HCT116 (cell line): ENCODE measurements at regions not wholly inside any gene's neighbourhood (a gene's known extent, or its start where the extent isn't known, plus 50 kb on each side); places are given as distances from the start of the nearest gene placed in this dataset.

Experiments
- POLR2AphosphoS5 ChIP-seq: IDR thresholded peaks from 2 replicates; pipeline ENCODE4 v1.6.1; 2011; ENCODE audit warnings: mild to moderate bottlenecking, low read depth, low read length, moderate library complexity
- TF ChIP-seq, protein P1 (sequence below), 3 experiments: fragments of 200-600 bp in 1 of 3; sonication (generic) in 1 of 3; IDR thresholded peaks in 2 of 3; conservative IDR thresholded peaks in 1 of 3; 2 replicates each; pipeline ENCODE4 v1.5.1; 2012 to 2017; ENCODE audit warnings: low read depth in 2 of 3, low read length in 2 of 3, antibody characterized with exemption in 1 of 3, borderline replicate concordance in 1 of 3, control low read depth in 1 of 3, mild to moderate bottlenecking in 1 of 3, mixed read lengths in 1 of 3, mixed run types in 1 of 3, moderate library complexity in 1 of 3; ENCODE audit not compliant: insufficient read depth in 1 of 3

DNA sequence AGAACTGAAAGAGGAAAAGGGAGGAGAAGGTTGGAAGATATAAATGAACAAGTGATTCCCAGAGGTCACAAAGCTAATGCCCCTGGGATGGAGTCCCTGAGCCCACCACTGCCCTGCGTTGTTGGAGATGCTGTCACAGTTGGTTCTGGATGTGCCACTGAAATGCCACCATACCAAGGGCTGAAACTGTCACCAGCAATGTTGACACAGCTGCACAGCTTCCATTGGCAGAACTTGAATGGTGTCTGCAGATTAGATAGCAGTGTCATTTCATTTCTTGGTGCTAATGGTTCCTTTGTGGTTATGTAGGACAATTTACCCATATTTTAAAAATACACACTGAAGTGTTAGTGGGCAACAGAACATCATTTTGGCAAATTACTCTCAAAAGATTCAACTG, 120.7 kb downstream of the TBXT start:
- no peak for TF ChIP-seq POLR2AphosphoS5
- TF ChIP-seq, protein P1, sequence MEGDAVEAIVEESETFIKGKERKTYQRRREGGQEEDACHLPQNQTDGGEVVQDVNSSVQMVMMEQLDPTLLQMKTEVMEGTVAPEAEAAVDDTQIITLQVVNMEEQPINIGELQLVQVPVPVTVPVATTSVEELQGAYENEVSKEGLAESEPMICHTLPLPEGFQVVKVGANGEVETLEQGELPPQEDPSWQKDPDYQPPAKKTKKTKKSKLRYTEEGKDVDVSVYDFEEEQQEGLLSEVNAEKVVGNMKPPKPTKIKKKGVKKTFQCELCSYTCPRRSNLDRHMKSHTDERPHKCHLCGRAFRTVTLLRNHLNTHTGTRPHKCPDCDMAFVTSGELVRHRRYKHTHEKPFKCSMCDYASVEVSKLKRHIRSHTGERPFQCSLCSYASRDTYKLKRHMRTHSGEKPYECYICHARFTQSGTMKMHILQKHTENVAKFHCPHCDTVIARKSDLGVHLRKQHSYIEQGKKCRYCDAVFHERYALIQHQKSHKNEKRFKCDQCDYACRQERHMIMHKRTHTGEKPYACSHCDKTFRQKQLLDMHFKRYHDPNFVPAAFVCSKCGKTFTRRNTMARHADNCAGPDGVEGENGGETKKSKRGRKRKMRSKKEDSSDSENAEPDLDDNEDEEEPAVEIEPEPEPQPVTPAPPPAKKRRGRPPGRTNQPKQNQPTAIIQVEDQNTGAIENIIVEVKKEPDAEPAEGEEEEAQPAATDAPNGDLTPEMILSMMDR (IDR thresholded peaks at IDR 0.05 in 2 of 3, conservative IDR thresholded peaks at IDR 0.05 in 1 of 3; ENCODE audit: borderline replicate concordance in 1 of 3, insufficient read depth in 1 of 3, low read depth in 2 of 3, low read length in 2 of 3), result no peak
